ENCODE measurements at regions not wholly inside any gene's neighbourhood (a gene's known extent, or its start where the extent isn't known, plus 50 kb on each side); places are given as distances from the start of the nearest gene placed in this dataset.

GRCh38 chr15:25535866-25536265 is 97.0 kb upstream of the UBE3A start:
- no peaks in the 10 kb centered on the region for H3K79me2 ChIP-seq (ENCODE audit: insufficient read depth, low read length)
- H4K20me1 ChIP-seq (ENCODE audit: control insufficient read depth, insufficient read depth, insufficient read length) = no peaks in the 10 kb centered on the region
- no peak overlapping the region for H3K4me3 Mint-ChIP-seq
- no peaks in the 10 kb centered on the region for H3K27me3 ChIP-seq (ENCODE audit: insufficient read depth, low read length)
- H3K14ac ChIP-seq (ENCODE audit: insufficient read depth, low read length) = no peak overlapping the region
- H3T11ph ChIP-seq (ENCODE audit: low read length) = no peak overlapping the region
- no CpG with 5 or more reads among the region's 5 CpGs for WGBS (ENCODE audit: extremely low coverage, insufficient read length, low lambda C conversion rate)
- no peak overlapping the region for H2BK20ac ChIP-seq (ENCODE audit: low read depth, low read length, poor library complexity, severe bottlenecking)
- H3K56ac ChIP-seq (ENCODE audit: insufficient read length, low read depth, low read length) = no peak overlapping the region
- no peak overlapping the region for H3K23ac ChIP-seq (ENCODE audit: insufficient read length, low read depth, low read length)
- H3K4me1 Mint-ChIP-seq = peaks cover 59 to 64% of the 10 kb centered on the region in 2 experiments
- no peak overlapping the region for H2BK12ac ChIP-seq (ENCODE audit: insufficient read length, low read depth, low read length)
- no peak overlapping the region for H2AK5ac ChIP-seq (ENCODE audit: insufficient read length, low read length)
- peaks cover 7% of the 10 kb centered on the region; the same call in 1 of the 2 replicates for H3K4me1 ChIP-seq (ENCODE audit: insufficient read depth, low read length)
- H2AFZ ChIP-seq (ENCODE audit: low read length) = no peak overlapping the region
- no peak overlapping the region for H2BK15ac ChIP-seq (ENCODE audit: low read depth, low read length)
- no peak overlapping the region for H3K27ac Mint-ChIP-seq
- no peak overlapping the region for H3K9ac ChIP-seq (ENCODE audit: extremely low read depth, insufficient read length, low read length)
- H3K18ac ChIP-seq (ENCODE audit: insufficient read length, low read depth, low read length) = no peak overlapping the region
- no peaks in the 10 kb centered on the region for H3K9me3 ChIP-seq (ENCODE audit: control insufficient read depth, low read depth, low read length)
- no peaks in the 10 kb centered on the region for H3K27me3 Mint-ChIP-seq (ENCODE audit: low read depth)
- no peak overlapping the region for H4K91ac ChIP-seq (ENCODE audit: insufficient read length, low read depth, low read length)
- TF ChIP-seq CTCF (conservative IDR thresholded peaks at IDR 0.05) = no peak
- H3K4ac ChIP-seq (ENCODE audit: low read depth, low read length) = no peak overlapping the region
- DNase-seq = no peak
- H3K27ac ChIP-seq (ENCODE audit: insufficient read length, low read depth, low read length) = no peak overlapping the region
- no peak overlapping the region for H2BK120ac ChIP-seq (ENCODE audit: low read depth, low read length, poor library complexity, severe bottlenecking)
- no peaks in the 10 kb centered on the region for H3K79me1 ChIP-seq (ENCODE audit: insufficient read depth, low read depth, low read length, poor library complexity, severe bottlenecking)
- H4K8ac ChIP-seq (replicated peaks; ENCODE audit: insufficient read length, low read depth, low read length) = no peak overlapping the region
- no peaks in the 10 kb centered on the region for H3K23me2 ChIP-seq (ENCODE audit: insufficient read length, low read depth, low read length, poor library complexity, severe bottlenecking)
- no peak overlapping the region for H2BK5ac ChIP-seq (ENCODE audit: insufficient read length, low read length)
- H4K5ac ChIP-seq (ENCODE audit: insufficient read length, low read depth, low read length) = no peak overlapping the region
- H3K9me3 Mint-ChIP-seq = peaks cover 6 to 8% of the 10 kb centered on the region in 2 experiments; a peak in 4 of 5 replicates
- no peak overlapping the region for H3K4me2 ChIP-seq (ENCODE audit: insufficient read depth, insufficient read length, low read length)
- H3K36me3 Mint-ChIP-seq (ENCODE audit: insufficient read depth in 1 of 3, low read depth in 3 of 3) = peaks cover 0 to 12% (median 8%) of the 10 kb centered on the region in 3 experiments; a peak in 5 of 7 replicates
